ENCODE measurements at regions not wholly inside any gene's neighbourhood (a gene's known extent, or its start where the extent isn't known, plus 50 kb on each side); places are given as distances from the start of the nearest gene placed in this dataset.

DNA sequence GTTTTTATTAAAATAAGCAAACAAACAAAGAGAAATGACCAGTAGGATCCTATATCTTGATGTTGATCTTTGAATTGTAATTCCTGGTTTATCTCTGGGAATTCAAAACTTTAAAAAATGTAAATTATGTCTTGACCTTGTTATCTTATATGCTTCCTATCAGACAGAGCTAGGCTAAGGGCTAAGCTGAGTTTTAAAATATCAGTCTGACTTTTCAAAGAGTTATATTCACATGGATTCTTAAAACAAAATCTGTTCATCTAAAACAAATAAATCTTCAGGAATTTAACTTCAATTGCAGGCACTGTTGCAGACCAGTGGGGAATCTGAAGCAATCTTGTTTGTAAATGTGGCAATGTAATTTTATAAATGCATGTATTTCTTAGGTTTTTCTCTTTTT lies 1144.1 kb downstream of the LRFN5 start:
- BruUV-seq (replicated peaks) = no TSS peak
- CTCF ChIA-PET = no interaction called here

DNA sequence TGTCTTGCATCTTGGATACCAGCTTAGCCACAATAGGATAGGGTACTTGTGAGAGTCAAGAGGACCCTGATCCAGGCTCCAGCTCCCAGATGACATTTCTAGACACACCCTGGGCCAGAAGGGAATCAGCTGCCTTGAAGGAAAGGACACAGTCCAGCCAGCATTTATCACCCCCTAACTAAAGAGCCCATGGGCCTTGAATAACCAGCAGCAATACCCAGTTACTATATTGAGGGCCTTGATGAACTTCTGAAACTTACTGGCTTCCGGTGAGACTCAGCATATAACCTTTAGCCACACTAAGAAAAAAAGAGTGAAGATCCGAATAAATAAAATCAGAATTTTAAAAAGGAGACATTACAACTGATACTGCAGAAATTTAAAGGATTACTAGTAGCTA lies 1135.4 kb downstream of the LRFN5 start:
- no peaks in the 10 kb centered on the region for H3K36me3 Mint-ChIP-seq (ENCODE audit: insufficient read depth, unreplicated experiment)
- no peak overlapping the region for H3K4me3 Mint-ChIP-seq (ENCODE audit: unreplicated experiment)
- H3K9me3 ChIP-seq = no peaks in the 10 kb centered on the region
- no TSS peak for BruUV-seq (replicated peaks)
- no peaks in the 10 kb centered on the region for H3K4me1 ChIP-seq
- no peak for DNase-seq
- H3K36me3 ChIP-seq (ENCODE audit: control insufficient read depth, insufficient read depth, low read length) = no peaks in the 10 kb centered on the region
- no peaks in the 10 kb centered on the region for H3K4me1 Mint-ChIP-seq (ENCODE audit: low read depth, unreplicated experiment)
- POLR2A ChIA-PET = no interaction called here
- intact Hi-C loops (cut with micrococcal nuclease; ENCODE audit: unreplicated experiment) = no loop called here
- no peaks in the 10 kb centered on the region for H3K27me3 Mint-ChIP-seq (ENCODE audit: insufficient read depth, unreplicated experiment)
- TF ChIP-seq, protein P1, sequence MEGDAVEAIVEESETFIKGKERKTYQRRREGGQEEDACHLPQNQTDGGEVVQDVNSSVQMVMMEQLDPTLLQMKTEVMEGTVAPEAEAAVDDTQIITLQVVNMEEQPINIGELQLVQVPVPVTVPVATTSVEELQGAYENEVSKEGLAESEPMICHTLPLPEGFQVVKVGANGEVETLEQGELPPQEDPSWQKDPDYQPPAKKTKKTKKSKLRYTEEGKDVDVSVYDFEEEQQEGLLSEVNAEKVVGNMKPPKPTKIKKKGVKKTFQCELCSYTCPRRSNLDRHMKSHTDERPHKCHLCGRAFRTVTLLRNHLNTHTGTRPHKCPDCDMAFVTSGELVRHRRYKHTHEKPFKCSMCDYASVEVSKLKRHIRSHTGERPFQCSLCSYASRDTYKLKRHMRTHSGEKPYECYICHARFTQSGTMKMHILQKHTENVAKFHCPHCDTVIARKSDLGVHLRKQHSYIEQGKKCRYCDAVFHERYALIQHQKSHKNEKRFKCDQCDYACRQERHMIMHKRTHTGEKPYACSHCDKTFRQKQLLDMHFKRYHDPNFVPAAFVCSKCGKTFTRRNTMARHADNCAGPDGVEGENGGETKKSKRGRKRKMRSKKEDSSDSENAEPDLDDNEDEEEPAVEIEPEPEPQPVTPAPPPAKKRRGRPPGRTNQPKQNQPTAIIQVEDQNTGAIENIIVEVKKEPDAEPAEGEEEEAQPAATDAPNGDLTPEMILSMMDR (IDR thresholded peaks at IDR 0.05; ENCODE audit: insufficient read depth in 1 of 2, low read depth in 1 of 2, low read length in 1 of 2, severe bottlenecking in 1 of 2, unreplicated experiment in 1 of 2) = no peak
- CTCF ChIA-PET = no interaction called here
- H3K9me3 Mint-ChIP-seq (ENCODE audit: unreplicated experiment) = no peaks in the 10 kb centered on the region
- no peak overlapping the region for H3K27ac Mint-ChIP-seq (ENCODE audit: unreplicated experiment)
- no peaks in the 10 kb centered on the region for H3K27me3 ChIP-seq (replicated peaks; ENCODE audit: control insufficient read depth, insufficient read depth, low read length)
- no peak overlapping the region for H3K4me3 ChIP-seq (ENCODE audit: low read depth, low read length)

More for the DNA sequence above, 1144.1 kb downstream of the LRFN5 start:
- H3K9me3 ChIP-seq = no peaks in the 10 kb centered on the region
- POLR2A ChIA-PET = no interaction called here
- Mint-ChIP-seq H3K4me1 (ENCODE audit: low read depth, unreplicated experiment) (no peaks in the 10 kb centered on the region), H3K27ac (ENCODE audit: unreplicated experiment) (no peak overlapping the region), H3K4me3 (ENCODE audit: unreplicated experiment) (no peak overlapping the region), H3K27me3 (ENCODE audit: insufficient read depth, unreplicated experiment) (no peaks in the 10 kb centered on the region), H3K36me3 (ENCODE audit: insufficient read depth, unreplicated experiment) (no peaks in the 10 kb centered on the region), H3K9me3 (ENCODE audit: unreplicated experiment) (no peaks in the 10 kb centered on the region)
- H3K4me1 ChIP-seq = no peaks in the 10 kb centered on the region
- intact Hi-C loops (cut with micrococcal nuclease; ENCODE audit: unreplicated experiment) = no loop called here
- no peak overlapping the region for H3K4me3 ChIP-seq (ENCODE audit: low read depth, low read length)
- no peaks in the 10 kb centered on the region for H3K27me3 ChIP-seq (replicated peaks; ENCODE audit: control insufficient read depth, insufficient read depth, low read length)
- no peak for DNase-seq
- TF ChIP-seq, protein P1 (IDR thresholded peaks at IDR 0.05; ENCODE audit: insufficient read depth in 1 of 2, low read depth in 1 of 2, low read length in 1 of 2, severe bottlenecking in 1 of 2, unreplicated experiment in 1 of 2) = no peak
- no peaks in the 10 kb centered on the region for H3K36me3 ChIP-seq (ENCODE audit: control insufficient read depth, insufficient read depth, low read length)

DNA sequence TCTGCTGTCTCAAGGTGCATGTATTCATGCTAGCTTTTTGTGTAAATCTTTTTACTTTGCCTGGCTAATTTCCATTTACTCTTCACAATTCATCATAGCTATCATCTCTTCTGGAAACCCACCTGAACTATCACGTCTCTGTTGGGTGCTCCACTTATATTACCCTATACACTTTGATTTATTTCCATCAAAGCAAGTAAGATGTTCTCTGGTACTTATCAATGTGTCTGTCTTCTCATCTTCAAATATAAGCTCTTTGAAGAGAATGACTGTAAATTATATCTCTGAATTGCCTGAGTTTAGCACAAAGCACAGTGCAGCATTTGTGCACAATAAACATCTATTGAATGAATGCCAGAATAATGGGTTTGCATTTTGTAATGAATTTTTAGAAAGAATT lies 1129.7 kb downstream of the LRFN5 start:
- TF ChIP-seq, protein P1 (IDR thresholded peaks at IDR 0.05; ENCODE audit: insufficient read depth in 1 of 2, low read depth in 1 of 2, low read length in 1 of 2, severe bottlenecking in 1 of 2, unreplicated experiment in 1 of 2) = no peak
- Histone ChIP-seq H3K4me3 (ENCODE audit: low read depth, low read length) (no peak overlapping the region), H3K36me3 (ENCODE audit: control insufficient read depth, insufficient read depth, low read length) (no peaks in the 10 kb centered on the region), H3K9me3 (no peaks in the 10 kb centered on the region), H3K4me1 (no peaks in the 10 kb centered on the region), H3K27me3 (replicated peaks; ENCODE audit: control insufficient read depth, insufficient read depth, low read length) (no peaks in the 10 kb centered on the region)
- Mint-ChIP-seq H3K9me3 (ENCODE audit: unreplicated experiment) (no peaks in the 10 kb centered on the region), H3K4me1 (ENCODE audit: low read depth, unreplicated experiment) (no peaks in the 10 kb centered on the region), H3K4me3 (ENCODE audit: unreplicated experiment) (no peak overlapping the region), H3K36me3 (ENCODE audit: insufficient read depth, unreplicated experiment) (no peaks in the 10 kb centered on the region), H3K27ac (ENCODE audit: unreplicated experiment) (no peak overlapping the region), H3K27me3 (ENCODE audit: insufficient read depth, unreplicated experiment) (no peaks in the 10 kb centered on the region)
- CTCF ChIA-PET = no interaction called here
- no peak for DNase-seq
- POLR2A ChIA-PET = no interaction called here
- intact Hi-C loops (cut with micrococcal nuclease; ENCODE audit: unreplicated experiment) = no loop called here
- BruUV-seq (replicated peaks) = no TSS peak

Measured in Caco-2 (cell line).